ENCODE measurements at regions not wholly inside any gene's neighbourhood (a gene's known extent, or its start where the extent isn't known, plus 50 kb on each side); places are given as distances from the start of the nearest gene placed in this dataset.

DNA sequence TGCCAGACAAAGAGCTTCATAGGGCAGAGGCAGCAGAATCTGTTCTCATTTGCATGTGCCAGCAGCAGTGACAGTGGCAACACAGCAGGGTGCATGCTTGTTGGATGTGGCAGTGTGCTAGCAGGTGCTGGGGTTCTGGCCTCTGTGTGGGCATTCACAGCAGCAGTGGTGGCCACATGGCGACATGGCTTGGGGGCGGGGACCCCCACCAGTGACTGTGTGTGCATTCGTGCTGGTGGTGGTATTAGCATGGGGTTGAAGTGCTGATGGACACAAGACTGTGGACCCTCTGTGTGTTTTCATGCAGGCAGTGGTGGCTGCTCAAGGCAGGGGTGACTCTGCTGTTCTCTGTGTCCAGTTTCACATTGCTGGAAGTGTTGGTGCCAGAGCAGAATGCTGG is 183.2 kb upstream of the PDE4D start (continued):
- TF ChIP-seq ZNF133 (tag by site-specific recombination; IDR thresholded peaks at IDR 0.05): no peak
- TF ChIP-seq ZNF239 (tag by site-specific recombination; IDR thresholded peaks at IDR 0.05): no peak
- no peak for TF ChIP-seq ZFP41 (tag by site-specific recombination; IDR thresholded peaks at IDR 0.05; ENCODE audit: borderline replicate concordance)
- no peak for TF ChIP-seq ZNF335 (tag by site-specific recombination; conservative IDR thresholded peaks at IDR 0.05)
- TF ChIP-seq, protein P1, sequence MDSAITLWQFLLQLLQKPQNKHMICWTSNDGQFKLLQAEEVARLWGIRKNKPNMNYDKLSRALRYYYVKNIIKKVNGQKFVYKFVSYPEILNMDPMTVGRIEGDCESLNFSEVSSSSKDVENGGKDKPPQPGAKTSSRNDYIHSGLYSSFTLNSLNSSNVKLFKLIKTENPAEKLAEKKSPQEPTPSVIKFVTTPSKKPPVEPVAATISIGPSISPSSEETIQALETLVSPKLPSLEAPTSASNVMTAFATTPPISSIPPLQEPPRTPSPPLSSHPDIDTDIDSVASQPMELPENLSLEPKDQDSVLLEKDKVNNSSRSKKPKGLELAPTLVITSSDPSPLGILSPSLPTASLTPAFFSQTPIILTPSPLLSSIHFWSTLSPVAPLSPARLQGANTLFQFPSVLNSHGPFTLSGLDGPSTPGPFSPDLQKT (IDR thresholded peaks at IDR 0.05; ENCODE audit: borderline replicate concordance, low read depth, low read length): no peak
- no peak for TF ChIP-seq ZNF426 (tag by site-specific recombination; IDR thresholded peaks at IDR 0.05)
- TF ChIP-seq, protein P2, sequence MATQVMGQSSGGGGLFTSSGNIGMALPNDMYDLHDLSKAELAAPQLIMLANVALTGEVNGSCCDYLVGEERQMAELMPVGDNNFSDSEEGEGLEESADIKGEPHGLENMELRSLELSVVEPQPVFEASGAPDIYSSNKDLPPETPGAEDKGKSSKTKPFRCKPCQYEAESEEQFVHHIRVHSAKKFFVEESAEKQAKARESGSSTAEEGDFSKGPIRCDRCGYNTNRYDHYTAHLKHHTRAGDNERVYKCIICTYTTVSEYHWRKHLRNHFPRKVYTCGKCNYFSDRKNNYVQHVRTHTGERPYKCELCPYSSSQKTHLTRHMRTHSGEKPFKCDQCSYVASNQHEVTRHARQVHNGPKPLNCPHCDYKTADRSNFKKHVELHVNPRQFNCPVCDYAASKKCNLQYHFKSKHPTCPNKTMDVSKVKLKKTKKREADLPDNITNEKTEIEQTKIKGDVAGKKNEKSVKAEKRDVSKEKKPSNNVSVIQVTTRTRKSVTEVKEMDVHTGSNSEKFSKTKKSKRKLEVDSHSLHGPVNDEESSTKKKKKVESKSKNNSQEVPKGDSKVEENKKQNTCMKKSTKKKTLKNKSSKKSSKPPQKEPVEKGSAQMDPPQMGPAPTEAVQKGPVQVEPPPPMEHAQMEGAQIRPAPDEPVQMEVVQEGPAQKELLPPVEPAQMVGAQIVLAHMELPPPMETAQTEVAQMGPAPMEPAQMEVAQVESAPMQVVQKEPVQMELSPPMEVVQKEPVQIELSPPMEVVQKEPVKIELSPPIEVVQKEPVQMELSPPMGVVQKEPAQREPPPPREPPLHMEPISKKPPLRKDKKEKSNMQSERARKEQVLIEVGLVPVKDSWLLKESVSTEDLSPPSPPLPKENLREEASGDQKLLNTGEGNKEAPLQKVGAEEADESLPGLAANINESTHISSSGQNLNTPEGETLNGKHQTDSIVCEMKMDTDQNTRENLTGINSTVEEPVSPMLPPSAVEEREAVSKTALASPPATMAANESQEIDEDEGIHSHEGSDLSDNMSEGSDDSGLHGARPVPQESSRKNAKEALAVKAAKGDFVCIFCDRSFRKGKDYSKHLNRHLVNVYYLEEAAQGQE (tag by site-specific recombination; IDR thresholded peaks at IDR 0.05): no peak

DNA sequence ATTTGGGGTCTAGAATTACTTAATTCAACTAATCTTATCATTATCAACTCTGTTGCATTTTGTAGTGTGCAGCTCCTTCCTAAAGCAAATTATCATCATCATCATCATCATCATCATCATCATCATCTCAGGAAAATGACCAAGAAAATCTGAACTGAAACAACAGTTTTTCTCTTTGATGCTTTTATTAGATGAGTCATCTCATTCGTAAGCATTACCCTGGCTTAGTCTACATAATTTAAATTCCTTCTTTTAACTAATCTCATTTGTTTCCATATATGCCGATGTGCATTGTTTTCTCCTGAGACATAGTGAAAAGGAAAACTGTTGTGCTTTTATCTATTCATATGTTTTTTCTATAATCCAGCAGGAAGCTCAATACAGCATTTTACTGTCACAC is 173.0 kb upstream of the PDE4D start:
- no peak overlapping the region for H3K27ac ChIP-seq (ENCODE audit: extremely low read depth, low read depth, low read length)
- ChIA-PET CTCF (no interaction called here), POLR2A (no interaction called here)
- TF ChIP-seq, protein P3, sequence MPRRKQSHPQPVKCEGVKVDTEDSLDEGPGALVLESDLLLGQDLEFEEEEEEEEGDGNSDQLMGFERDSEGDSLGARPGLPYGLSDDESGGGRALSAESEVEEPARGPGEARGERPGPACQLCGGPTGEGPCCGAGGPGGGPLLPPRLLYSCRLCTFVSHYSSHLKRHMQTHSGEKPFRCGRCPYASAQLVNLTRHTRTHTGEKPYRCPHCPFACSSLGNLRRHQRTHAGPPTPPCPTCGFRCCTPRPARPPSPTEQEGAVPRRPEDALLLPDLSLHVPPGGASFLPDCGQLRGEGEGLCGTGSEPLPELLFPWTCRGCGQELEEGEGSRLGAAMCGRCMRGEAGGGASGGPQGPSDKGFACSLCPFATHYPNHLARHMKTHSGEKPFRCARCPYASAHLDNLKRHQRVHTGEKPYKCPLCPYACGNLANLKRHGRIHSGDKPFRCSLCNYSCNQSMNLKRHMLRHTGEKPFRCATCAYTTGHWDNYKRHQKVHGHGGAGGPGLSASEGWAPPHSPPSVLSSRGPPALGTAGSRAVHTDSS (tag by site-specific recombination; IDR thresholded peaks at IDR 0.05): peak; percentile 59
- TF ChIP-seq ZNF274 (IDR thresholded peaks at IDR 0.05; ENCODE audit: low read length) (no peak), ZNF274 (tag by site-specific recombination; IDR thresholded peaks at IDR 0.05; ENCODE audit: borderline replicate concordance) (no peak), HOXC10 (CRISPR knock-in tag; IDR thresholded peaks at IDR 0.05) (no peak), HOXD13 (CRISPR knock-in tag; IDR thresholded peaks at IDR 0.05; ENCODE audit: borderline replicate concordance) (no peak), GLIS1 (tag by site-specific recombination; IDR thresholded peaks at IDR 0.05) (no peak), ZNF48 (tag by site-specific recombination; IDR thresholded peaks at IDR 0.05) (no peak), ZFP41 (tag by site-specific recombination; IDR thresholded peaks at IDR 0.05; ENCODE audit: borderline replicate concordance) (no peak)
- TF ChIP-seq, protein P4, sequence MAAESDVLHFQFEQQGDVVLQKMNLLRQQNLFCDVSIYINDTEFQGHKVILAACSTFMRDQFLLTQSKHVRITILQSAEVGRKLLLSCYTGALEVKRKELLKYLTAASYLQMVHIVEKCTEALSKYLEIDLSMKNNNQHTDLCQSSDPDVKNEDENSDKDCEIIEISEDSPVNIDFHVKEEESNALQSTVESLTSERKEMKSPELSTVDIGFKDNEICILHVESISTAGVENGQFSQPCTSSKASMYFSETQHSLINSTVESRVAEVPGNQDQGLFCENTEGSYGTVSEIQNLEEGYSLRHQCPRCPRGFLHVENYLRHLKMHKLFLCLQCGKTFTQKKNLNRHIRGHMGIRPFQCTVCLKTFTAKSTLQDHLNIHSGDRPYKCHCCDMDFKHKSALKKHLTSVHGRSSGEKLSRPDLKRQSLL (tag by site-specific recombination; IDR thresholded peaks at IDR 0.05): no peak
- H3K9me3 ChIP-seq (ENCODE audit: control insufficient read depth, insufficient read depth, low read depth, low read length): no peaks in the 10 kb centered on the region
- H3K4me1 ChIP-seq (ENCODE audit: control insufficient read depth, insufficient read depth, low read length): no peaks in the 10 kb centered on the region
- no peaks in the 10 kb centered on the region for H3K36me3 ChIP-seq (ENCODE audit: control insufficient read depth in 2 of 2, insufficient read depth in 1 of 2, low read length in 2 of 2)
- H3K4me3 ChIP-seq (ENCODE audit: low read depth, low read length): no peak overlapping the region

DNA sequence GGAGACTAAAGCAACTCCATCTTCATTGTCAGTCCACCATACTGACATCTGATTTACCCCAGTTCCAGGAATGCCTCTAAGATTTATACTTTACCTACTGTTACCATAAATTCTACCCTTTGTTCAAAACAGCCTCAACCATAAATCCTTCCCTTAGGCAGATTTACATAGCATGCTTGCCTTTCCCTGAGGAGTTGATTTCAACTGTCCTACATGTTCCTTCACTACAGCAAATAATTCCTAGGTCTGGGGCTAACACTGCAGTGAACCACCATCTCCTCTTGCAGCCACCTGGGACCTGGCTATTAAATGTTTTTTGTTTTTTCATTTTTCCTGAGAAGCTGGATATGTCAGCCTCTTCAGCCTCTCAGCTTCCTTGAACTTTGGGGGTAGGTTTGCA is 166.9 kb upstream of the PDE4D start:
- H3K4me3 ChIP-seq (ENCODE audit: low read depth, low read length): no peak overlapping the region
- ChIA-PET CTCF (no interaction called here), POLR2A (no interaction called here)
- no peak overlapping the region for H3K27ac ChIP-seq (ENCODE audit: extremely low read depth, low read depth, low read length)
- no peak for TF ChIP-seq ZNF629 (tag by site-specific recombination; IDR thresholded peaks at IDR 0.05)
- TF ChIP-seq, protein P5, sequence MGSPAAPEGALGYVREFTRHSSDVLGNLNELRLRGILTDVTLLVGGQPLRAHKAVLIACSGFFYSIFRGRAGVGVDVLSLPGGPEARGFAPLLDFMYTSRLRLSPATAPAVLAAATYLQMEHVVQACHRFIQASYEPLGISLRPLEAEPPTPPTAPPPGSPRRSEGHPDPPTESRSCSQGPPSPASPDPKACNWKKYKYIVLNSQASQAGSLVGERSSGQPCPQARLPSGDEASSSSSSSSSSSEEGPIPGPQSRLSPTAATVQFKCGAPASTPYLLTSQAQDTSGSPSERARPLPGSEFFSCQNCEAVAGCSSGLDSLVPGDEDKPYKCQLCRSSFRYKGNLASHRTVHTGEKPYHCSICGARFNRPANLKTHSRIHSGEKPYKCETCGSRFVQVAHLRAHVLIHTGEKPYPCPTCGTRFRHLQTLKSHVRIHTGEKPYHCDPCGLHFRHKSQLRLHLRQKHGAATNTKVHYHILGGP (tag by site-specific recombination; IDR thresholded peaks at IDR 0.05): no peak
- no peak for TF ChIP-seq BCL11B (tag by site-specific recombination; IDR thresholded peaks at IDR 0.05; ENCODE audit: low read depth)
- TF ChIP-seq ZNF223 (tag by site-specific recombination; IDR thresholded peaks at IDR 0.05): no peak
- TF ChIP-seq TCF7L2 (IDR thresholded peaks at IDR 0.05; ENCODE audit: borderline replicate concordance, low read depth, low read length): no peak
- TF ChIP-seq, protein P6, sequence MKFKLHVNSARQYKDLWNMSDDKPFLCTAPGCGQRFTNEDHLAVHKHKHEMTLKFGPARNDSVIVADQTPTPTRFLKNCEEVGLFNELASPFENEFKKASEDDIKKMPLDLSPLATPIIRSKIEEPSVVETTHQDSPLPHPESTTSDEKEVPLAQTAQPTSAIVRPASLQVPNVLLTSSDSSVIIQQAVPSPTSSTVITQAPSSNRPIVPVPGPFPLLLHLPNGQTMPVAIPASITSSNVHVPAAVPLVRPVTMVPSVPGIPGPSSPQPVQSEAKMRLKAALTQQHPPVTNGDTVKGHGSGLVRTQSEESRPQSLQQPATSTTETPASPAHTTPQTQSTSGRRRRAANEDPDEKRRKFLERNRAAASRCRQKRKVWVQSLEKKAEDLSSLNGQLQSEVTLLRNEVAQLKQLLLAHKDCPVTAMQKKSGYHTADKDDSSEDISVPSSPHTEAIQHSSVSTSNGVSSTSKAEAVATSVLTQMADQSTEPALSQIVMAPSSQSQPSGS (tag by site-specific recombination; IDR thresholded peaks at IDR 0.05; ENCODE audit: low read depth): no peak
- no peak for TF ChIP-seq ZNF621 (tag by site-specific recombination; IDR thresholded peaks at IDR 0.05)
- no peak for TF ChIP-seq KLF10 (tag by site-specific recombination; IDR thresholded peaks at IDR 0.05)
- no peak for TF ChIP-seq ZNF391 (tag by site-specific recombination; IDR thresholded peaks at IDR 0.05; ENCODE audit: borderline replicate concordance, low read depth)
- H3K36me3 ChIP-seq (ENCODE audit: control insufficient read depth in 2 of 2, insufficient read depth in 1 of 2, low read length in 2 of 2): no peaks in the 10 kb centered on the region
- no peaks in the 10 kb centered on the region for H3K9me3 ChIP-seq (ENCODE audit: control insufficient read depth, insufficient read depth, low read depth, low read length)
- no peaks in the 10 kb centered on the region for H3K4me1 ChIP-seq (ENCODE audit: control insufficient read depth, insufficient read depth, low read length)
